NT2/D1 (cell line): ENCODE measurements at regions not wholly inside any gene's neighbourhood (a gene's known extent, or its start where the extent isn't known, plus 50 kb on each side); places are given as distances from the start of the nearest gene placed in this dataset.

ENCODE experiments used
- DNase-seq: peaks from one replicate; pipeline ENCODE4 v3.0.0-alpha.2; 2011; ENCODE audit warnings: low read depth, low spot score
- H3K27me3 ChIP-seq: 2 replicates; pipeline ENCODE4 v1.6.0; 2011; ENCODE audit warnings: mild to moderate bottlenecking; ENCODE audit not compliant: insufficient read length, insufficient read depth
- H3K36me3 ChIP-seq: 2 replicates; pipeline ENCODE4 v1.6.1; 2011; ENCODE audit warnings: mild to moderate bottlenecking, low read length, mixed read lengths; ENCODE audit not compliant: insufficient read depth, insufficient read length
- H3K4me1 ChIP-seq: 2 replicates; pipeline ENCODE4 v1.5.1; 2011; ENCODE audit not compliant: insufficient read depth, insufficient read length
- H3K4me3 ChIP-seq: 2 replicates; pipeline ENCODE4 v1.5.1; 2011; ENCODE audit warnings: low read depth; ENCODE audit not compliant: insufficient read length
- H3K9ac ChIP-seq: 2 replicates; pipeline ENCODE4 v1.6.0; 2011; ENCODE audit warnings: low read depth; ENCODE audit not compliant: insufficient read length
- H3K9me3 ChIP-seq: 2 replicates; pipeline ENCODE4 v1.5.1; 2011; ENCODE audit warnings: mild to moderate bottlenecking, low read length; ENCODE audit not compliant: insufficient read depth
- SUZ12 ChIP-seq: IDR thresholded peaks from 2 replicates; pipeline ENCODE4 v1.6.1; 2011; ENCODE audit not compliant: insufficient read length, insufficient read depth; ENCODE audit errors: extremely low read depth
- YY1 ChIP-seq: IDR thresholded peaks from 2 replicates; pipeline ENCODE4 v1.6.1; 2011; ENCODE audit not compliant: insufficient read length, insufficient read depth
- ZNF274 ChIP-seq: IDR thresholded peaks from 2 replicates; pipeline ENCODE4 v1.6.1; 2011; ENCODE audit warnings: mild to moderate bottlenecking, low read depth, low read length

DNA sequence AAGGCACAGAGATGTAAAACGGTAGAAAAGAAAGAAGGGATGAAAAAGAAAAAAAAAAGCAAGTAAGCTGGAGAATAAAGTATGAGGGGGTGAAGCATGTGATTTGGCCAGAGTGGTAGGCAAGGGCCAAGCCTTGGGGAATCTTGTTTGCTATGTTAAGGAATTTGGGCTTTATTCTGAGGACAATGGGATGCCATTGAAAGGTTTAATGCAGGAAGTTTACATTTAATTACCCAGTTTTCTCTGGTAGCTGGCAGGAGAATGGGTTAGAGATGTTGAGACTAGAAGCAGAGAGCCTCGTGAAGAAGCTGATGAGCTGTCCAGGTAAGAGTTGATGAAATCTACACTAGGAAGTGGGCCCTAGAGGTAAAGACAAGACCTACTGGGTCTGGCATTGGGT, 455.9 kb downstream of the PDCD6IP start:
- H3K9me3 ChIP-seq, result no peaks in the 10 kb centered on the region
- H3K4me1 ChIP-seq, result peaks cover 16% of the 10 kb centered on the region
- H3K27me3 ChIP-seq, result no peaks in the 10 kb centered on the region
- peak; percentile 66 for DNase-seq
- no peak overlapping the region for H3K9ac ChIP-seq
- H3K36me3 ChIP-seq, result no peaks in the 10 kb centered on the region
- H3K4me3 ChIP-seq, result no peak overlapping the region
- TF ChIP-seq ZNF274, result no peak
- TF ChIP-seq YY1, result no peak
- TF ChIP-seq SUZ12, result no peak

DNA sequence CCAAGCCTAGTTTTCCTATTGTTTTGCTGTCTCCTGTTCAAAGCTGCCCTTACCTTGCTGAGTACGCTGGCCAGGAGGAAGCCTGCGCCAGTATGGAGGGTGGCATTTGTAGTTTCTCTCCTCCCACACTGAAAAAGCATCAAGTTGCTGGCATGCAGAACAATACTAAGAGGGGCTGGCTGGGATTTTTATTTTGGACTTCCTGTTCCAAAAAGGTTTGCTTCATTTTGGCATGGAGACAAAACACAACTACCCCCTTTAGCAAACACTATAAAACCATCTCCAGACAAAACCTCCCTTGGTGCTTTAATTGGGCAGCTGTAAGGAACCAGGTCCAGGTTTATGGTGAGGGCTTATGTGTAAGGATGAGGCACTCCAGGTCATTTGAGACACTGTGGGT, 457.6 kb downstream of the PDCD6IP start:
- TF ChIP-seq ZNF274 (no peak), YY1 (no peak), SUZ12 (no peak)
- H3K36me3 ChIP-seq, result no peaks in the 10 kb centered on the region
- H3K9ac ChIP-seq, result no peak overlapping the region
- peaks cover 16% of the 10 kb centered on the region for H3K4me1 ChIP-seq
- no peaks in the 10 kb centered on the region for H3K9me3 ChIP-seq
- H3K4me3 ChIP-seq, result no peak overlapping the region
- DNase-seq, result no peak
- H3K27me3 ChIP-seq, result no peaks in the 10 kb centered on the region

DNA sequence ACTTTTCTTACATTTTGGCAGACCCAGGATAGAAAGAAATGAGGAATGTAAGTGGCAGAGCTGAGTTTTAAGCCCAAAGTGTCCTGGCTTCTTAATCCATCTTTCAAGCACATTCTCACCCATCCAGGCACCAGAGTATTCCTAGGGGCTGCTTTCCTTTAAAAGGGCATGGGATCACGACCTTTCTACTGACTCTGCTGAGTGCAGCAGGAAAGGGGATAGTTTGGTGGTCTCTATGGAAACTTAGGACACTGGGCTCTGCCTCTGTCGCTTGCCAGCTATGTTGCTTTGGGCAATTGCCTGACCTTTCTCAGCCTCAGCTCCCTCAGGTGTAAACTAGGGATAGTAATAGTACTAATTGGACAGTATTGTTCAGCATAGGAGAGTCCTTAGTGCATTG, 458.4 kb downstream of the PDCD6IP start:
- no peak for TF ChIP-seq YY1
- TF ChIP-seq ZNF274, result no peak
- no peak for TF ChIP-seq SUZ12

DNA sequence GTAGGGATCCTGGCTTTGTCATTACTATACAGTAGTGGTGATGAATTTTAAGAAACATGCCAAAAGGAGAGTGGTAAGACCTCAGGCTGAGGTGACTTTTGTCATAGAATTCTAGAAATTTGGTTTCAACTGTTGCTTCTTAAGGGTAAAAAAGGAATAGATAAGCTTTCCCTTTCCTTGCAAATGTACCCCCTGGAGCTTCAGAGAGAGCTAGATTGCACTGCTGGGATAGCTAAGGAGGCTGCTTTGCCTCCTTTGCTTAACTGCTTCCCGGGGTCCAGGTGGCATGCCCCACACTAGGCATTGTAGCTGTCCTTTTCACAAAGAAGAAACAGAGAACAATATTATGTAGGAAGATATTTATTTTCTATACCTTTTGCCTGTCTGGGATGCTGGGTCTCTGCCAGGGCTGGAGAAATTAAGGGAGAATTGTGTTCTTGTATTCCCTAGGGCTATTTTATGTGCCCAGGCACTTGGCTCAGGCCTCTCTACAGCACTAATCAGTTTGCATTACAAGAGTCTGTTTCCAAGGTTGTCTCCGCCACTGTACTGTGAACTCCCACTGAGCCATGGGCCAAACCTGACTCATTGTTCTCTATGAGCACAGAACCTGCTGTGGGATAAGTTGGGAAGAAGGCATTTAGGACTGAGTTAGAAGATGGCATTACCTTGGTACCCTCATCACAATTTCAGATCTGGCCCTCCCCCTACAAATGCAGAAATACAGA, 460.0 kb downstream of the PDCD6IP start:
- TF ChIP-seq YY1 (no peak), ZNF274 (no peak), SUZ12 (no peak)
- Histone ChIP-seq H3K4me3 (no peak overlapping the region), H3K9ac (no peak overlapping the region), H3K27me3 (no peaks in the 10 kb centered on the region), H3K4me1 (peaks cover 16% of the 10 kb centered on the region), H3K36me3 (no peaks in the 10 kb centered on the region), H3K9me3 (no peaks in the 10 kb centered on the region)
- DNase-seq, result peak; percentile 57

More for the DNA sequence above, 458.4 kb downstream of the PDCD6IP start:
- H3K4me3 ChIP-seq, result no peak overlapping the region
- no peaks in the 10 kb centered on the region for H3K27me3 ChIP-seq
- H3K36me3 ChIP-seq, result no peaks in the 10 kb centered on the region
- peaks cover 16% of the 10 kb centered on the region for H3K4me1 ChIP-seq
- DNase-seq, result no peak
- H3K9ac ChIP-seq, result no peak overlapping the region
- no peaks in the 10 kb centered on the region for H3K9me3 ChIP-seq

DNA sequence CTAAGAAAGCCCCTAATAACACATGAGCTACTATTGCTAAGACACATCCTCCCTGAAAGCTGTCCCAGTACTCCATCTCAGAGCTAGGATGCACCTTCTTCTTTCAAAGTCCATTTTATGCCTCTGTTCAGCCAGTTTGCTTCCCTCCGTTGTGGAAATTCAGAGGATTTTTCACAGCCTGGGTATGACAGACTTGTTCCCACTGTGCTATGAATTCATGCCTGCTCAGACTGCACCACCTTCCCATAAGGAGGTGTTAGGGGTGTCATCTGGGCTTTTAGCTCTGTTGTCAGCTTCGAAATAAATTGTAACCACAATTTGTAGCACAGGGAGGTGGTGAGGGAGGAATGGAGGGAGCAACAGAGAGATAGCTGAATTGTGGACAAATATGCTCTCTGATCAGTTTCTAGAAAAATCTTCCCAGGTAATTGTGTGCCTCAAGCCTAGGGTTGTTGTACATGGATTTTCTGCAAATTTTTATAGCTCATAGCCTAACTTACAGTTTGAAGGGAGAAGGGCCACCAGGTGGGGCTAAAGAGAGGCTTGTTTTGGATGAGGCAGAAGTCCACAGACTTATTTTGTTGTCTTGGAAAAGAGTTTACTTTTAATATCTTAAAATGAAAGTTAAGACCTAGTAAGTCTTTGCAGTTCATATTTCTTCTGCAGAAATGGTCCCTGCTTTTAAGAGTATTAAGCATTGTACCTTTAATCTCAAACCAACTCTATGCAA, 462.0 kb downstream of the PDCD6IP start:
- peak; percentile 43 for DNase-seq
- TF ChIP-seq YY1, result no peak
- TF ChIP-seq SUZ12, result no peak
- TF ChIP-seq ZNF274, result no peak

DNA sequence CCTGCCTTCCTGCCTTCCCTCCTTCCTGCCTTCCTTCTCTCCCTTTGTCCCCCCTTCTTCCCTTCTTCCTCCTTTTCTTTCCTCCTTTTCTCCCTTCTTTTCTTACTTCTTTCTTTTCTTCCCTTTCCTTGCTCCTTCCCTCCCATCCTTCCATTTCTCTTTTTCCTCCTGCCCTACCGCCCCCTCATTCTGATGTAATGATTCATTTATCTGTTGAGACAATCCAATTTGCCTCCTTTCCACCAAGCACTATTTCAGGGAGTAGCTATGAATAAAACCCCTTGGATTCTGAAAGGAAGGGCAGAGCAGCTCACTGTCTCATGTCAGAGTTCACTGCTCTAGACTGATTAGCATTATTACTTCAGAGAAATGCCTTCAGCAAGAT, 462.6 kb downstream of the PDCD6IP start:
- no peaks in the 10 kb centered on the region for H3K27me3 ChIP-seq
- H3K4me3 ChIP-seq, result no peak overlapping the region
- no peak overlapping the region for H3K9ac ChIP-seq
- no peaks in the 10 kb centered on the region for H3K9me3 ChIP-seq
- TF ChIP-seq YY1, result no peak
- TF ChIP-seq ZNF274, result no peak
- TF ChIP-seq SUZ12, result no peak
- DNase-seq, result no peak
- peaks cover 10% of the 10 kb centered on the region for H3K4me1 ChIP-seq
- H3K36me3 ChIP-seq, result no peaks in the 10 kb centered on the region

More for the DNA sequence above, 462.0 kb downstream of the PDCD6IP start:
- no peak overlapping the region for H3K4me3 ChIP-seq
- no peaks in the 10 kb centered on the region for H3K27me3 ChIP-seq
- no peaks in the 10 kb centered on the region for H3K9me3 ChIP-seq
- H3K4me1 ChIP-seq, result peaks cover 12% of the 10 kb centered on the region
- H3K9ac ChIP-seq, result no peak overlapping the region
- H3K36me3 ChIP-seq, result no peaks in the 10 kb centered on the region

DNA sequence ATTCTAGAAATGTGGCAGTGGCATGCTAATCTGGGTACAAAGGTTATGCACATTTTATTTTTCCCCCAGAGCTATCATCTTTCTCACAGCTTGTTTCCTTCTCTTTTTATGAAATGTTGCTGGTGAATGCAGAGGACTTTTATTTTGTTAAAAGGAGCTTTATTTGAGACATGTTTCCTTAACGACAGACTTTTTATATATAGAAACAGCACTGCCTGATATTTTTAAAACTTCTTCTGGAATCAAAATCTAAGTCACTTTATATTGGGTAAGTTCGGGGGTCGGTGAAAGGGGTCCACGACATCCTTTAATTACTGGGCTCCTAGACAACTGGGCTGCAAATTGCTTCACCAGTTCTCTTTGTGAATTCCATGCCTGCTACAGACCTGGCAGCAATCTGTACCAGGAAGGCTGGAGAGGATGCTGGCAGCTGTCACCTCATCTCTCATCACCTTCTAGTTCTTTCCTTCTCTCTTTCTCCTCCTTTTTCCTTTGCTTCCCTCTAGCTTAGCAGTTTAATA, 464.7 kb downstream of the PDCD6IP start:
- H3K9ac ChIP-seq, result no peak overlapping the region
- DNase-seq, result no peak
- TF ChIP-seq YY1 (no peak), ZNF274 (no peak), SUZ12 (no peak)

More for the DNA sequence above, 464.7 kb downstream of the PDCD6IP start:
- no peaks in the 10 kb centered on the region for H3K9me3 ChIP-seq
- H3K27me3 ChIP-seq, result no peaks in the 10 kb centered on the region
- H3K4me1 ChIP-seq, result peaks cover 3% of the 10 kb centered on the region
- no peak overlapping the region for H3K4me3 ChIP-seq
- no peaks in the 10 kb centered on the region for H3K36me3 ChIP-seq
